Ishikawa (cell line): ENCODE measurements at regions not wholly inside any gene's neighbourhood (a gene's known extent, or its start where the extent isn't known, plus 50 kb on each side); places are given as distances from the start of the nearest gene placed in this dataset.

Experiments used
- CEBPB ChIP-seq: IDR thresholded peaks from 2 replicates; pipeline ENCODE4 v1.6.1; 2012
- EP300 ChIP-seq: IDR thresholded peaks from 2 replicates; pipeline ENCODE4 v1.6.1; 2012; ENCODE audit warnings: borderline replicate concordance
- FOXM1 ChIP-seq: IDR thresholded peaks from 2 replicates; pipeline ENCODE4 v1.6.1; 2012; ENCODE audit warnings: low read depth, borderline replicate concordance
- REST ChIP-seq: IDR thresholded peaks from 2 replicates; pipeline ENCODE4 v1.6.1; 2012; ENCODE audit warnings: low read depth, mild to moderate bottlenecking
- TAF1 ChIP-seq: IDR thresholded peaks from 2 replicates; pipeline ENCODE4 v1.6.1; 2012; ENCODE audit warnings: low read depth, mild to moderate bottlenecking
- TCF12 ChIP-seq: IDR thresholded peaks from 2 replicates; pipeline ENCODE4 v1.6.1; 2012; ENCODE audit warnings: low read depth
- YY1 ChIP-seq: IDR thresholded peaks from 2 replicates; pipeline ENCODE4 v1.6.1; 2012; ENCODE audit warnings: low read depth
- ZBTB7A ChIP-seq: IDR thresholded peaks from 2 replicates; pipeline ENCODE4 v1.6.1; 2012; ENCODE audit warnings: low read depth
- TF ChIP-seq, protein P1 (sequence below): IDR thresholded peaks from 2 replicates; pipeline ENCODE4 v1.6.1; 2012

GRCh38 chr10:3376631-3377030, 204.0 kb upstream of the PITRM1 start:
- TF ChIP-seq YY1 (no peak), FOXM1 (no peak), REST (no peak), EP300 (no peak), TCF12 (no peak), ZBTB7A (no peak), CEBPB (no peak), TAF1 (no peak)
- TF ChIP-seq, protein P1, sequence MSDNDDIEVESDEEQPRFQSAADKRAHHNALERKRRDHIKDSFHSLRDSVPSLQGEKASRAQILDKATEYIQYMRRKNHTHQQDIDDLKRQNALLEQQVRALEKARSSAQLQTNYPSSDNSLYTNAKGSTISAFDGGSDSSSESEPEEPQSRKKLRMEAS: no peak
